ENCODE measurements at regions not wholly inside any gene's neighbourhood (a gene's known extent, or its start where the extent isn't known, plus 50 kb on each side); places are given as distances from the start of the nearest gene placed in this dataset.

DNA sequence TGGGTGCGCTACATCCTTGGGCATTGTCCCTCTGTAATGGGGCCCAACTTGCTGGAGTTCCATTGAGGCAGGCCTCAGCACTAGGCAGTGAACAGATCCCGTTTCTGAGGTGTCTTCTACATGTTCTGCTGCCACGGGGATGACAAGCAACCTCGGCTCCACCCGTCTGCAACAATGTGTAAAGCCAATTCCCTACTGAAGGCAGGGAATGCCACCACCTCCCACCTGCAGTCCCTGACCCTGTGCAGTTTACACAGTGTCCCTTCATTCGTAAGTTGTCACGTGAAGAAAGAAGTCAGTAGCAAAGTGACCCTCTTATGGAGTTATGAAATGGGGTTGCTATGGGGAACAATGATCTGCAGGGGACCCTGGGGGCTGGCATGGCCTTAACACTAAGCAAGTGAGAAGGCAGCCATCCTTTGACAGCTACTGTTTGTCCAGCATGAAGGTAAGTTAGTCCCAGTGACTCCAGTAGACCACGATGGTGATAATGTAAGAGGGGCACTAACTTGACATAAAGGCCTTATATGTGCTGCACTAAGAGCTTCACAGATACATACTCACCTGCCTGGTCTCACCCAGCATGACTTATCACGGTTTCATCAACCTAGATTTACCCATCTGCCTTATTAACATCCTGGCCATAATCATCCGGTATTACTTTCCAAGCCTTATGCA is 130.6 kb upstream of the ZSWIM2 start:
- TF ChIP-seq, protein P1, sequence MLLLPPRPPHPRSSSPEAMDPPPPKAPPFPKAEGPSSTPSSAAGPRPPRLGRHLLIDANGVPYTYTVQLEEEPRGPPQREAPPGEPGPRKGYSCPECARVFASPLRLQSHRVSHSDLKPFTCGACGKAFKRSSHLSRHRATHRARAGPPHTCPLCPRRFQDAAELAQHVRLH (tag by site-specific recombination; IDR thresholded peaks at IDR 0.05): no peak
- TF ChIP-seq ZNF571 (tag by site-specific recombination; IDR thresholded peaks at IDR 0.05) (no peak), CTCF (tag by site-specific recombination; IDR thresholded peaks at IDR 0.05) (no peak), ZNF530 (tag by site-specific recombination; IDR thresholded peaks at IDR 0.05; ENCODE audit: low read depth) (no peak), ZNF221 (tag by site-specific recombination; IDR thresholded peaks at IDR 0.05; ENCODE audit: borderline replicate concordance) (no peak), ZEB2 (tag by site-specific recombination; IDR thresholded peaks at IDR 0.05) (no peak), HOXA7 (CRISPR knock-in tag; IDR thresholded peaks at IDR 0.05; ENCODE audit: borderline replicate concordance) (no peak), TCF7L2 (IDR thresholded peaks at IDR 0.05; ENCODE audit: borderline replicate concordance, low read depth, low read length) (no peak), ZNF223 (tag by site-specific recombination; IDR thresholded peaks at IDR 0.05) (no peak), ZNF274 (IDR thresholded peaks at IDR 0.05; ENCODE audit: low read length) (no peak), ZNF274 (tag by site-specific recombination; IDR thresholded peaks at IDR 0.05; ENCODE audit: borderline replicate concordance) (no peak), SP2 (tag by site-specific recombination; IDR thresholded peaks at IDR 0.05) (no peak), ZNF704 (tag by site-specific recombination; IDR thresholded peaks at IDR 0.05) (no peak), ZNF707 (tag by site-specific recombination; IDR thresholded peaks at IDR 0.05) (no peak)
- TF ChIP-seq, protein P2, sequence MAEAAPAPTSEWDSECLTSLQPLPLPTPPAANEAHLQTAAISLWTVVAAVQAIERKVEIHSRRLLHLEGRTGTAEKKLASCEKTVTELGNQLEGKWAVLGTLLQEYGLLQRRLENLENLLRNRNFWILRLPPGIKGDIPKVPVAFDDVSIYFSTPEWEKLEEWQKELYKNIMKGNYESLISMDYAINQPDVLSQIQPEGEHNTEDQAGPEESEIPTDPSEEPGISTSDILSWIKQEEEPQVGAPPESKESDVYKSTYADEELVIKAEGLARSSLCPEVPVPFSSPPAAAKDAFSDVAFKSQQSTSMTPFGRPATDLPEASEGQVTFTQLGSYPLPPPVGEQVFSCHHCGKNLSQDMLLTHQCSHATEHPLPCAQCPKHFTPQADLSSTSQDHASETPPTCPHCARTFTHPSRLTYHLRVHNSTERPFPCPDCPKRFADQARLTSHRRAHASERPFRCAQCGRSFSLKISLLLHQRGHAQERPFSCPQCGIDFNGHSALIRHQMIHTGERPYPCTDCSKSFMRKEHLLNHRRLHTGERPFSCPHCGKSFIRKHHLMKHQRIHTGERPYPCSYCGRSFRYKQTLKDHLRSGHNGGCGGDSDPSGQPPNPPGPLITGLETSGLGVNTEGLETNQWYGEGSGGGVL (tag by site-specific recombination; IDR thresholded peaks at IDR 0.05): no peak

Data from HEK293 (cell line).